NCI-H146 treated with DMSO at 0.1 percent for 48 hours (cell line): ENCODE measurements at regions not wholly inside any gene's neighbourhood (a gene's known extent, or its start where the extent isn't known, plus 50 kb on each side); places are given as distances from the start of the nearest gene placed in this dataset.
"Not testable (repeated sequence)": the region's sequence is repeated elsewhere in the genome, so short reads cannot be mapped to it uniquely, and the experiment has no call there.

ENCODE experiments used
- DNase-seq: peaks from one replicate; lab custom pipeline; 2025; ENCODE audit not compliant: unreplicated experiment; lab: John Stamatoyannopoulos, UW

GRCh38 chr2:58770846-58771245, 529.7 kb upstream of the FANCL start:
- DNase-seq, result no peak

- peak; percentile 79 for DNase-seq
Measured at GRCh38 chr2:58769864-58770234, 528.7 kb upstream of the FANCL start.

GRCh38 chr2:58769111-58769863, 528.2 kb upstream of the FANCL start:
- no peak for DNase-seq

GRCh38 chr2:58768715-58769080, 527.6 kb upstream of the FANCL start:
- DNase-seq, result no peak

- DNase-seq, result peak; percentile 42
Measured at GRCh38 chr2:58767828-58768714, 526.9 kb upstream of the FANCL start.

GRCh38 chr2:58764338-58765104, 523.4 kb upstream of the FANCL start:
- DNase-seq, result no peak

- peak; percentile 56 for DNase-seq
Measured at GRCh38 chr2:58762176-58762781, 521.2 kb upstream of the FANCL start.

GRCh38 chr2:58757971-58758370, 516.8 kb upstream of the FANCL start:
- DNase-seq, result no peak

- no peak for DNase-seq
Measured at GRCh38 chr2:58756336-58756735, 515.2 kb upstream of the FANCL start.

- DNase-seq, result not testable (repeated sequence)
Measured at GRCh38 chr2:58752507-58752906, 511.4 kb upstream of the FANCL start.

GRCh38 chr2:58751676-58752075, 510.6 kb upstream of the FANCL start:
- DNase-seq, result not testable (repeated sequence)

GRCh38 chr2:58749041-58749440, 507.9 kb upstream of the FANCL start:
- DNase-seq, result no peak

GRCh38 chr2:58745334-58745733, 504.2 kb upstream of the FANCL start:
- not testable (repeated sequence) for DNase-seq

- no peak for DNase-seq
Measured at GRCh38 chr2:58740426-58740825, 499.3 kb upstream of the FANCL start.

- no peak for DNase-seq
Measured at GRCh38 chr2:58739033-58739432, 497.9 kb upstream of the FANCL start.

GRCh38 chr2:58734365-58734764, 493.2 kb upstream of the FANCL start:
- peak; percentile 80 for DNase-seq

GRCh38 chr2:58732999-58733398, 491.9 kb upstream of the FANCL start:
- DNase-seq, result no peak

GRCh38 chr2:58731488-58731869, 490.4 kb upstream of the FANCL start:
- no peak for DNase-seq

GRCh38 chr2:58730764-58731487, 489.8 kb upstream of the FANCL start:
- DNase-seq, result no peak

- DNase-seq, result no peak
Measured at GRCh38 chr2:58727981-58728656, 487.0 kb upstream of the FANCL start.
